Activated naive CD4-positive, alpha-beta T cell treated with anti-CD3 and anti-CD28 coated beads, Interleukin-2, amount 10 ng/mL, durations not matched to agents 7 days and 5 days (primary cell): ENCODE measurements at regions not wholly inside any gene's neighbourhood (a gene's known extent, or its start where the extent isn't known, plus 50 kb on each side); places are given as distances from the start of the nearest gene placed in this dataset.

Experiments
- CTCF ChIA-PET: fragments of 350-600 bp; sonication (Branson Sonifier 250); formaldehyde crosslinking; loops from one replicate; lab custom pipeline; 2021; ENCODE audit warnings: antibody characterized with exemption; lab: Charles Lee
- DNase-seq: peaks from one replicate; pipeline ENCODE4 v3.0.0-alpha.2; 2020
- H3K27ac Mint-ChIP-seq: one replicate; pipeline ENCODE4 v1.8.0; 2021; ENCODE audit warnings: mild to moderate bottlenecking, moderate library complexity, mixed read lengths
- H3K27me3 Mint-ChIP-seq: one replicate; pipeline ENCODE4 v1.8.0; 2021; ENCODE audit warnings: mild to moderate bottlenecking, mixed read lengths
- H3K36me3 Mint-ChIP-seq: one replicate; pipeline ENCODE4 v1.8.0; 2021; ENCODE audit warnings: mixed read lengths
- H3K4me1 Mint-ChIP-seq: one replicate; pipeline ENCODE4 v1.8.0; 2021; ENCODE audit warnings: mixed read lengths
- H3K4me3 Mint-ChIP-seq: one replicate; pipeline ENCODE4 v1.8.0; 2021; ENCODE audit warnings: mild to moderate bottlenecking, moderate library complexity, mixed read lengths
- H3K9me3 Mint-ChIP-seq: one replicate; pipeline ENCODE4 v1.8.0; 2021; ENCODE audit warnings: mixed read lengths

- CTCF ChIA-PET: interaction anchor here (0.8 kb wide), 1 partner anchor 752 kb away, joined by 3 read pairs; no protein-coding TSS in a partner anchor
- peaks cover 2% of the 10 kb centered on the region for H3K9me3 Mint-ChIP-seq
- H3K27me3 Mint-ChIP-seq: no peaks in the 10 kb centered on the region
- H3K27ac Mint-ChIP-seq: no peak overlapping the region
- DNase-seq: no peak
- H3K4me1 Mint-ChIP-seq: no peaks in the 10 kb centered on the region
- no peak overlapping the region for H3K4me3 Mint-ChIP-seq
- H3K36me3 Mint-ChIP-seq: no peaks in the 10 kb centered on the region
Observed at GRCh38 chr4:45566896-45567603, 556.8 kb downstream of the GABRG1 start.

GRCh38 chr4:45554423-45554822 is 569.4 kb downstream of the GABRG1 start:
- Mint-ChIP-seq H3K36me3 (no peaks in the 10 kb centered on the region), H3K4me1 (no peaks in the 10 kb centered on the region), H3K4me3 (no peak overlapping the region), H3K27ac (no peak overlapping the region), H3K9me3 (peaks cover 5% of the 10 kb centered on the region), H3K27me3 (no peaks in the 10 kb centered on the region)
- DNase-seq: no peak
- CTCF ChIA-PET: no interaction called here

GRCh38 chr4:45550766-45551366 is 573.0 kb downstream of the GABRG1 start:
- Mint-ChIP-seq H3K27ac (no peak overlapping the region), H3K27me3 (no peaks in the 10 kb centered on the region), H3K36me3 (no peaks in the 10 kb centered on the region), H3K4me3 (no peak overlapping the region), H3K4me1 (no peaks in the 10 kb centered on the region), H3K9me3 (peaks cover 4% of the 10 kb centered on the region)
- CTCF ChIA-PET: no interaction called here
- no peak for DNase-seq

- H3K27ac Mint-ChIP-seq: no peak overlapping the region
- no peaks in the 10 kb centered on the region for H3K36me3 Mint-ChIP-seq
- no peak for DNase-seq
- no peaks in the 10 kb centered on the region for H3K27me3 Mint-ChIP-seq
- CTCF ChIA-PET: no interaction called here
- no peak overlapping the region for H3K4me3 Mint-ChIP-seq
- H3K4me1 Mint-ChIP-seq: no peaks in the 10 kb centered on the region
- H3K9me3 Mint-ChIP-seq: peaks cover 5% of the 10 kb centered on the region
Observed at GRCh38 chr4:45539142-45539814, 584.6 kb downstream of the GABRG1 start.

- no peaks in the 10 kb centered on the region for H3K4me1 Mint-ChIP-seq
- H3K27me3 Mint-ChIP-seq: no peaks in the 10 kb centered on the region
- CTCF ChIA-PET: no interaction called here
- H3K9me3 Mint-ChIP-seq: peaks cover 23% of the 10 kb centered on the region
- no peak overlapping the region for H3K27ac Mint-ChIP-seq
- H3K4me3 Mint-ChIP-seq: no peak overlapping the region
- H3K36me3 Mint-ChIP-seq: no peaks in the 10 kb centered on the region
- DNase-seq: no peak
Observed at GRCh38 chr4:45530498-45530897, 593.4 kb downstream of the GABRG1 start.

DNA sequence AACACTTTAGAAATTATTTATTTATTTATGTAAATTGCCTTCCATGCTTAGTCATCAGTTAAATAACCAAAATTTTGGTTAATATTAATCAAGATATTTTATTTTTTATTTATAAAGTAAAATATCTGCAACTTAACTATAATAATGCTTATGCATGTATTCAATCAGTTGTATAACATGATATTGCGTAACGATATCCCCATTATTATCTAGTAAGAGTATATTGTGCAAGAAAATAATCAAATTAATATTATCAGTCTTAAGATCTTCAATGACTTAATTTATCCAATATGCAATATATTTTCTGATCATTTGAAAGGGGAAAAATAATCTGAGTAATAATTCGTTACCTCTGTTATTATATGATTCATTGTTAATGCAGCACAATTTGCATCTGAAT is 596.7 kb downstream of the GABRG1 start:
- H3K27ac Mint-ChIP-seq: no peak overlapping the region
- H3K4me3 Mint-ChIP-seq: no peak overlapping the region
- peaks cover 22% of the 10 kb centered on the region for H3K9me3 Mint-ChIP-seq
- no peaks in the 10 kb centered on the region for H3K4me1 Mint-ChIP-seq
- DNase-seq: no peak
- no peaks in the 10 kb centered on the region for H3K27me3 Mint-ChIP-seq
- CTCF ChIA-PET: no interaction called here
- H3K36me3 Mint-ChIP-seq: no peaks in the 10 kb centered on the region

DNA sequence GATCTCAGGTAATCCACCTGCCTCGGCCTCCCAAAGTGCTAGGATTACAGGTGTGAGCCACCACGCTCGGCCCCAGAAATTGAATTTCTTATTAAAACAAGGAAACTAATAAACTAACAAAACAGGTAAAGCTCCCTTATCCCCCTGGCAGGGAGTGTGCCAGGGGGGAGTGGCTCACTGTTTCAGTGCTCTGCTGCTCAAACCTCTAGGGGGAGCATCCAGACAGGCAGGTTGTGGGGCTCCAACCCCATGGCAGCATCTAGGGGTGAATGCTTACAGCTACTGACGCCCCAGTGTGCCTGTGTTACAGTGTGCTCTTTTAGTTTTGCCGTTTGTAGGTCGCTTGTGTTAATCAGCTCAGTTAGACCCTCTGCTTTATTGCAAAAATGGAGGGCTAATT is 605.0 kb downstream of the GABRG1 start:
- Mint-ChIP-seq H3K27me3 (no peaks in the 10 kb centered on the region), H3K4me3 (no peak overlapping the region), H3K27ac (no peak overlapping the region), H3K4me1 (no peaks in the 10 kb centered on the region), H3K36me3 (no peaks in the 10 kb centered on the region), H3K9me3 (peaks cover 6% of the 10 kb centered on the region)
- CTCF ChIA-PET: no interaction called here
- no peak for DNase-seq

GRCh38 chr4:45502471-45502870 is 621.4 kb downstream of the GABRG1 start:
- no peak for DNase-seq
- H3K4me1 Mint-ChIP-seq: no peaks in the 10 kb centered on the region
- peaks cover 7% of the 10 kb centered on the region for H3K9me3 Mint-ChIP-seq
- H3K36me3 Mint-ChIP-seq: no peaks in the 10 kb centered on the region
- H3K27ac Mint-ChIP-seq: no peak overlapping the region
- no peaks in the 10 kb centered on the region for H3K27me3 Mint-ChIP-seq
- CTCF ChIA-PET: no interaction called here
- no peak overlapping the region for H3K4me3 Mint-ChIP-seq

- Mint-ChIP-seq H3K27ac (no peak overlapping the region), H3K27me3 (no peaks in the 10 kb centered on the region), H3K36me3 (no peaks in the 10 kb centered on the region), H3K4me1 (no peaks in the 10 kb centered on the region), H3K9me3 (peaks cover 6% of the 10 kb centered on the region), H3K4me3 (no peak overlapping the region)
- CTCF ChIA-PET: no interaction called here
- no peak for DNase-seq
Observed at GRCh38 chr4:45484740-45485139, 639.1 kb downstream of the GABRG1 start.

- H3K27me3 Mint-ChIP-seq: no peaks in the 10 kb centered on the region
- CTCF ChIA-PET: no interaction called here
- H3K9me3 Mint-ChIP-seq: peaks cover 6% of the 10 kb centered on the region
- H3K4me3 Mint-ChIP-seq: no peak overlapping the region
- no peak for DNase-seq
- no peak overlapping the region for H3K27ac Mint-ChIP-seq
- H3K4me1 Mint-ChIP-seq: no peaks in the 10 kb centered on the region
- H3K36me3 Mint-ChIP-seq: no peaks in the 10 kb centered on the region
Observed at GRCh38 chr4:45482346-45482745, 641.5 kb downstream of the GABRG1 start.

- no peak for DNase-seq
- no peaks in the 10 kb centered on the region for H3K36me3 Mint-ChIP-seq
- CTCF ChIA-PET: no interaction called here
- no peaks in the 10 kb centered on the region for H3K4me1 Mint-ChIP-seq
- H3K27ac Mint-ChIP-seq: no peak overlapping the region
- H3K27me3 Mint-ChIP-seq: no peaks in the 10 kb centered on the region
- H3K4me3 Mint-ChIP-seq: no peak overlapping the region
- peaks cover 10% of the 10 kb centered on the region for H3K9me3 Mint-ChIP-seq
Observed at GRCh38 chr4:45477311-45477733, 646.5 kb downstream of the GABRG1 start.

DNA sequence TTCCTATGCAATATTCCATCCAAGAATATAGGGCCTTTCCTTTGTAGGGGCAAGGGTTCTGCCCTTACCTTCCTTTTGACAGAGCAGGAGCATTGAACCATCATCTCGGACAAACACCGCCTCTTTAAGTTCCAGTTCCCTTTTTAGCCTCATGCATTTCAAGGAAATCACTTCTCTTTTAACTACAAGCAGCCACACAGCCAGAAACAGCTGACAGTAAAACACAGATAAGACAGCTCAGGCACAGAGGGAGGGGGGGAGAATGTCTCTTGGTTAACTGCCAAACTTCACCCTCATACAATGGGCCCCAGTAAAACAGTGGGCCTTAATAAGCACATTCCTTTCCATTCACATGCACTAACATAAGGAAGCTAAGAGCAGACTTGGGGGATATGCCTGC is 648.3 kb downstream of the GABRG1 start:
- Mint-ChIP-seq H3K9me3 (peaks cover 8% of the 10 kb centered on the region), H3K27ac (no peak overlapping the region), H3K36me3 (no peaks in the 10 kb centered on the region), H3K27me3 (no peaks in the 10 kb centered on the region), H3K4me3 (no peak overlapping the region), H3K4me1 (no peaks in the 10 kb centered on the region)
- CTCF ChIA-PET: no interaction called here
- no peak for DNase-seq

GRCh38 chr4:45472490-45472889 is 651.4 kb downstream of the GABRG1 start:
- H3K27me3 Mint-ChIP-seq: no peaks in the 10 kb centered on the region
- no peak for DNase-seq
- no peaks in the 10 kb centered on the region for H3K4me1 Mint-ChIP-seq
- no peaks in the 10 kb centered on the region for H3K36me3 Mint-ChIP-seq
- CTCF ChIA-PET: no interaction called here
- H3K27ac Mint-ChIP-seq: no peak overlapping the region
- H3K9me3 Mint-ChIP-seq: peaks cover 8% of the 10 kb centered on the region
- no peak overlapping the region for H3K4me3 Mint-ChIP-seq

DNA sequence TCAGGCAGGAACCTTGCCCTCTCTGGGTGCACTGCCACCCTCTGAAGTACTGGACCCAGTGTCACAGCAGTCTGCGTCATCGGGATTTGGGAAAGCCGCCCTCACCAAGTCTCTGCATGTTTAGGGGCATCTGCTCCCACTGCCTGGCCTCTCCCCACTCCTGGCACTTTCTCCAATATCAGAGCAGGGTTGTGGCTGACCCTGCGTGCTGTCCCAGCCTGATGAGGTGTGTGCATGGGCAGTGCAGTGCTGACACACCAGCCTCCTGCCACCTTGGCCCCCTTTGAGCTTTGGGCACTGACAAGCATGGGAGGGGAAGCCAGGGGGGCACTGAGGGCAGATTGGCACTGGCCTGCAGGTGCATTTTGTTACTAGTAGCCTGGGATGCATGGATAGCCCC is 652.5 kb downstream of the GABRG1 start:
- Mint-ChIP-seq H3K9me3 (peaks cover 5% of the 10 kb centered on the region), H3K27ac (no peak overlapping the region), H3K36me3 (no peaks in the 10 kb centered on the region), H3K27me3 (no peaks in the 10 kb centered on the region), H3K4me1 (no peaks in the 10 kb centered on the region), H3K4me3 (no peak overlapping the region)
- CTCF ChIA-PET: no interaction called here
- DNase-seq: no peak

GRCh38 chr4:45467157-45467556 is 656.7 kb downstream of the GABRG1 start:
- Mint-ChIP-seq H3K36me3 (no peaks in the 10 kb centered on the region), H3K27ac (no peak overlapping the region), H3K27me3 (no peaks in the 10 kb centered on the region), H3K4me3 (no peak overlapping the region), H3K4me1 (no peaks in the 10 kb centered on the region), H3K9me3 (no peaks in the 10 kb centered on the region)
- no peak for DNase-seq
- CTCF ChIA-PET: no interaction called here
